ENCODE measurements at regions not wholly inside any gene's neighbourhood (a gene's known extent, or its start where the extent isn't known, plus 50 kb on each side); places are given as distances from the start of the nearest gene placed in this dataset.

DNA sequence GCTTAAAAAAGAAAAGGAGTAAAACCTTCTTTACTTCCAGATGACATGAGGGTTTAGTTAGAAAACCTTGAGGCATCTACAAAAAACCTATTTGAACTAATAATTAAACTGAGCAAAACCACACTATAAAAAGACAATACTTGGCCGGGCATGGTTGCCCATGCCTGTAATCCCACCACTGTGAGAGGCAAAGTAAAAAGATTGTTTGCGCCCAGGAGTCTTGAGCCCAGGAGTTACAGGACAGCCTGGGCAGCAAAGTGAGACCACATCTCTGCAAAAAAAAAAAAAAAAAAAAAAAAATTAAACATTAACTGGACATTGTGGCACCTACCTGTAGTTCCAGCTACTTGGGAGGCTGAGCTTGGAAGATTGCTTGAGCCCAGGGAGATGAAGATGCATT is 502.8 kb upstream of the LRRTM4 start:
- Mint-ChIP-seq H3K4me1 (ENCODE audit: unreplicated experiment) (no peaks in the 10 kb centered on the region), H3K27me3 (ENCODE audit: unreplicated experiment) (no peaks in the 10 kb centered on the region), H3K4me3 (ENCODE audit: unreplicated experiment) (no peak overlapping the region), H3K9me3 (ENCODE audit: unreplicated experiment) (peaks cover 41% of the 10 kb centered on the region), H3K36me3 (ENCODE audit: unreplicated experiment) (no peaks in the 10 kb centered on the region), H3K27ac (ENCODE audit: unreplicated experiment) (no peak overlapping the region)
- TF ChIP-seq, protein P1, sequence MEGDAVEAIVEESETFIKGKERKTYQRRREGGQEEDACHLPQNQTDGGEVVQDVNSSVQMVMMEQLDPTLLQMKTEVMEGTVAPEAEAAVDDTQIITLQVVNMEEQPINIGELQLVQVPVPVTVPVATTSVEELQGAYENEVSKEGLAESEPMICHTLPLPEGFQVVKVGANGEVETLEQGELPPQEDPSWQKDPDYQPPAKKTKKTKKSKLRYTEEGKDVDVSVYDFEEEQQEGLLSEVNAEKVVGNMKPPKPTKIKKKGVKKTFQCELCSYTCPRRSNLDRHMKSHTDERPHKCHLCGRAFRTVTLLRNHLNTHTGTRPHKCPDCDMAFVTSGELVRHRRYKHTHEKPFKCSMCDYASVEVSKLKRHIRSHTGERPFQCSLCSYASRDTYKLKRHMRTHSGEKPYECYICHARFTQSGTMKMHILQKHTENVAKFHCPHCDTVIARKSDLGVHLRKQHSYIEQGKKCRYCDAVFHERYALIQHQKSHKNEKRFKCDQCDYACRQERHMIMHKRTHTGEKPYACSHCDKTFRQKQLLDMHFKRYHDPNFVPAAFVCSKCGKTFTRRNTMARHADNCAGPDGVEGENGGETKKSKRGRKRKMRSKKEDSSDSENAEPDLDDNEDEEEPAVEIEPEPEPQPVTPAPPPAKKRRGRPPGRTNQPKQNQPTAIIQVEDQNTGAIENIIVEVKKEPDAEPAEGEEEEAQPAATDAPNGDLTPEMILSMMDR (IDR thresholded peaks at IDR 0.05), result no peak
- no peak for DNase-seq (ENCODE audit: extremely low spot score, unreplicated experiment)

DNA sequence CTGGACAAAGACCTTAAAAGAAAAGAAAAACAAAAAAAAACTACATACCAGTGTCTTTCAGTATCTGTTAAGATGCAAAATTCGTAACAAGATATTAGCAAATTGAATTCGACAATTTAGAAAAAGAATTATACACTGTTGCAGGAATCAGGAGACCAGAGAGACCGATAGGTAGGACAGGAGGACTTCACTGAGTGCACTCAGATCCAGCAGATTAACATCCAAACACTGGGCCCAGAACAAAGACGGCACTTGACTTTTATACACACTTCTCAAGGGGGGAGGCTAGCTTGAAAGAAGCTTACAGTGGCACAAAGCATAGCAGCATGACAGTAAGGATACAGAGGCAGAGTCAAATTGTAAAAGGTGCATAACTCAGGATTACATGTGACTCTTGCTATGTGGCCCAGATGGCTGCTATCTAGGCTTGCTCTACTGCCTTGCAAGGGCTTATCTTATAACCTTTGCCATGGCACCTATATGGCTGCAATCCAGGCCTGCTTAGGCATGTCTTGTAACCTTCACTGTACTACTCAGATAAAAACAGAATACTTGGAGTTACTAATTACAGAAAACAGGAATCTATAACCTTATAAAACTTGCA is 507.3 kb upstream of the LRRTM4 start:
- Mint-ChIP-seq H3K9me3 (ENCODE audit: unreplicated experiment) (peaks cover 51% of the 10 kb centered on the region), H3K27ac (ENCODE audit: unreplicated experiment) (no peak overlapping the region), H3K36me3 (ENCODE audit: unreplicated experiment) (no peaks in the 10 kb centered on the region), H3K4me1 (ENCODE audit: unreplicated experiment) (no peaks in the 10 kb centered on the region), H3K27me3 (ENCODE audit: unreplicated experiment) (no peaks in the 10 kb centered on the region), H3K4me3 (ENCODE audit: unreplicated experiment) (no peak overlapping the region)
- TF ChIP-seq, protein P1 (IDR thresholded peaks at IDR 0.05), result no peak
- no peak for DNase-seq (ENCODE audit: extremely low spot score, unreplicated experiment)

DNA sequence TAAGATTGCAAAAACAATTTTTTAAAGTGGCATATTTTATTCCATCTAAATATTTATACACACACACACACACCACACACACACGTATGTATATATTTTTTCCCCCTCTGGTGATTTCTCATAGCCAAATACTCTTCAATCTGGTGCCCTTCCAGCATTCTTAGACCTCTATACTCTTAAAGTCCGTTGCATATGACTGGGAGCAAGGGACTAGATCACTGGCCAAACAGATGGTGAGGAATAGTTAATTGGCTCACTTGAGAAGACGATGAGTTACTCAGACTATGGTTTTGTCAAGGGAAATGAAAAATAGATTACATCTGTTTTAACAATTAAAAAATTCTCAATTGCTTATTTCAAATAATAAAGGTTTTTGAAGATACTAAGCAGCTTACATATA is 512.5 kb upstream of the LRRTM4 start:
- Mint-ChIP-seq H3K36me3 (ENCODE audit: unreplicated experiment) (no peaks in the 10 kb centered on the region), H3K9me3 (ENCODE audit: unreplicated experiment) (peaks cover 26% of the 10 kb centered on the region), H3K27ac (ENCODE audit: unreplicated experiment) (no peak overlapping the region), H3K4me1 (ENCODE audit: unreplicated experiment) (no peaks in the 10 kb centered on the region), H3K4me3 (ENCODE audit: unreplicated experiment) (no peak overlapping the region), H3K27me3 (ENCODE audit: unreplicated experiment) (no peaks in the 10 kb centered on the region)
- TF ChIP-seq, protein P1 (IDR thresholded peaks at IDR 0.05), result no peak
- no peak for DNase-seq (ENCODE audit: extremely low spot score, unreplicated experiment)

DNA sequence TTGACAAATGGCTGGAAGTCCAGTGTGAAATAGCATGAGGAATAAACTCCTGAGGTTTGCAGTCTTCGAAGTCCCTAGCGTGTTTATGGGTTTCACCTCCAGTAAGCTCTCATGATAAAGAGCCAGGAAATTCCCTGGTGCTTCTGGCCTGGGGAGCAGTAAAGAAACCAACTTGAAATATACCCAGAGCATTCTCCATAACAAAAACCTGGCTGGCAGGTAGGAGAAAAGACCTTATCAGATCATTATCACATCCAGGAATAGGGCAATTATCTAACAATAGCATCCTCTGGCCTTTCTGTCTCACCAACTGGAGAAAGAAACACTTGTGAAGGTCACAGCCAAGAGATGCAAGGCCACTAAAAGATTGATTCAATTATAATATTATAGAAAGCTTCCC is 513.6 kb upstream of the LRRTM4 start:
- no peak overlapping the region for H3K4me3 Mint-ChIP-seq (ENCODE audit: unreplicated experiment)
- no peak for DNase-seq (ENCODE audit: extremely low spot score, unreplicated experiment)
- no peaks in the 10 kb centered on the region for H3K27me3 Mint-ChIP-seq (ENCODE audit: unreplicated experiment)
- H3K9me3 Mint-ChIP-seq (ENCODE audit: unreplicated experiment), result peaks cover 24% of the 10 kb centered on the region
- no peaks in the 10 kb centered on the region for H3K4me1 Mint-ChIP-seq (ENCODE audit: unreplicated experiment)
- no peak overlapping the region for H3K27ac Mint-ChIP-seq (ENCODE audit: unreplicated experiment)
- H3K36me3 Mint-ChIP-seq (ENCODE audit: unreplicated experiment), result no peaks in the 10 kb centered on the region
- TF ChIP-seq, protein P1 (IDR thresholded peaks at IDR 0.05), result no peak

DNA sequence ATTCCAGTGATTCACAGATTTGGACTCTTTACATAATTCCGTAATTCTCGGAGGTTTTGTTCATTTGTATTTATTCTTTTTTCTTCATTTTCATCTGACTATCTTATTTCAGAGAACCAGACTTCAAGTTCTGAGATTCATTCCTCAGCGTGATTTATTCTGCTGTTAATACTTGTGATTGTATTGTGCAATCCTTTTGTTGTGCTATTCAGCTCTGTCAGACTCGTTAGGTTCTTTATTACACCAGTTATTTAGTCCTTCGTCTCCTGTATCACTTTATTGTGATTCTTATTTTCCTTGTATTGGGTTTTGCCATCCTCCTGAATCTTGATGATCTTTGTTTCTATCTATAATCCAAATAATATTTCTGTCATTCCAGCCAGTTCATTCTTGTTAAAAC is 529.3 kb upstream of the LRRTM4 start:
- H3K4me3 Mint-ChIP-seq (ENCODE audit: unreplicated experiment), result no peak overlapping the region
- no peak overlapping the region for H3K27ac Mint-ChIP-seq (ENCODE audit: unreplicated experiment)
- H3K4me1 Mint-ChIP-seq (ENCODE audit: unreplicated experiment), result no peaks in the 10 kb centered on the region
- H3K36me3 Mint-ChIP-seq (ENCODE audit: unreplicated experiment), result no peaks in the 10 kb centered on the region
- TF ChIP-seq, protein P1 (IDR thresholded peaks at IDR 0.05), result no peak
- no peaks in the 10 kb centered on the region for H3K27me3 Mint-ChIP-seq (ENCODE audit: unreplicated experiment)
- H3K9me3 Mint-ChIP-seq (ENCODE audit: unreplicated experiment), result peaks cover 77% of the 10 kb centered on the region
- DNase-seq (ENCODE audit: extremely low spot score, unreplicated experiment), result no peak
